RWPE2 (cell line): ENCODE measurements at regions not wholly inside any gene's neighbourhood (a gene's known extent, or its start where the extent isn't known, plus 50 kb on each side); places are given as distances from the start of the nearest gene placed in this dataset.

Experiments used
- ATAC-seq: fragments of 200-7000 bp; cut with Tn5 transposase; 3 replicates; pipeline ENCODE4 v1.9.1; 2021; ENCODE audit warnings: low read depth
- DNase-seq: peaks from one replicate; pipeline ENCODE4 v3.0.0-alpha.2; 2020; ENCODE audit warnings: low spot score
- H3K27ac ChIP-seq: fragments of 450-650 bp; 2 replicates; pipeline ENCODE4 v1.5.1; 2017; ENCODE audit warnings: mild to moderate bottlenecking; ENCODE audit not compliant: poor library complexity, severe bottlenecking
- H3K27me3 ChIP-seq: fragments of 250-450 bp; sonication (Bioruptor Pico); 2 replicates; pipeline ENCODE4 v1.5.1; 2021; ENCODE audit warnings: mild to moderate bottlenecking, moderate library complexity; ENCODE audit not compliant: insufficient read depth, poor library complexity, severe bottlenecking
- H3K36me3 ChIP-seq: fragments of 250-450 bp; sonication (Bioruptor Pico); 2 replicates; pipeline ENCODE4 v1.5.1; 2020; ENCODE audit warnings: low read depth, mild to moderate bottlenecking, moderate library complexity
- H3K4me1 ChIP-seq: fragments of 250-450 bp; sonication (Bioruptor Pico); 2 replicates; pipeline ENCODE4 v1.5.1; 2021; ENCODE audit warnings: mild to moderate bottlenecking, moderate library complexity; ENCODE audit not compliant: insufficient read depth, poor library complexity, severe bottlenecking
- H3K4me3 ChIP-seq: fragments of 250-450 bp; sonication (Bioruptor Pico); 2 replicates; pipeline ENCODE4 v1.5.1; 2021; ENCODE audit warnings: mild to moderate bottlenecking, moderate library complexity; ENCODE audit not compliant: severe bottlenecking
- H3K9me3 ChIP-seq: fragments of 250-450 bp; sonication (Bioruptor Pico); 2 replicates; pipeline ENCODE4 v1.5.1; 2021; ENCODE audit warnings: mild to moderate bottlenecking, moderate library complexity; ENCODE audit not compliant: severe bottlenecking
- CTCF ChIP-seq: fragments of 450-650 bp; IDR thresholded peaks from one replicate; pipeline ENCODE4 v1.5.1; 2017; ENCODE audit warnings: mild to moderate bottlenecking, moderate library complexity; ENCODE audit not compliant: poor library complexity, severe bottlenecking

GRCh38 chr7:113424185-113424817, 305.9 kb upstream of the SMIM30 start:
- H3K4me3 ChIP-seq, result no peak overlapping the region
- H3K27ac ChIP-seq, result no peak overlapping the region
- no peak for ATAC-seq
- no peaks in the 10 kb centered on the region for H3K9me3 ChIP-seq
- no peak for TF ChIP-seq CTCF
- no peak for DNase-seq
- no peaks in the 10 kb centered on the region for H3K4me1 ChIP-seq
- H3K27me3 ChIP-seq, result no peaks in the 10 kb centered on the region
- no peaks in the 10 kb centered on the region for H3K36me3 ChIP-seq

GRCh38 chr7:113421696-113422330, 303.5 kb upstream of the SMIM30 start:
- H3K4me3 ChIP-seq, result no peak overlapping the region
- ATAC-seq, result peak; percentile 96
- peak; percentile 86 for TF ChIP-seq CTCF
- H3K27me3 ChIP-seq, result peaks cover 2% of the 10 kb centered on the region
- H3K27ac ChIP-seq, result no peak overlapping the region
- H3K36me3 ChIP-seq, result no peaks in the 10 kb centered on the region
- no peaks in the 10 kb centered on the region for H3K9me3 ChIP-seq
- DNase-seq, result peak; percentile 70
- H3K4me1 ChIP-seq, result no peaks in the 10 kb centered on the region

- Histone ChIP-seq H3K27me3 (peaks cover 4% of the 10 kb centered on the region), H3K4me1 (no peaks in the 10 kb centered on the region), H3K4me3 (no peak overlapping the region), H3K27ac (no peak overlapping the region), H3K36me3 (no peaks in the 10 kb centered on the region), H3K9me3 (no peaks in the 10 kb centered on the region)
- no peak for DNase-seq
- ATAC-seq, result no peak
- TF ChIP-seq CTCF, result no peak
Measured at GRCh38 chr7:113414401-113415035, 296.2 kb upstream of the SMIM30 start.

- DNase-seq (no peak), ATAC-seq (no peak)
- no peak for TF ChIP-seq CTCF
- H3K9me3 ChIP-seq, result no peaks in the 10 kb centered on the region
- H3K36me3 ChIP-seq, result no peaks in the 10 kb centered on the region
- peaks cover 4% of the 10 kb centered on the region for H3K27me3 ChIP-seq
- H3K4me1 ChIP-seq, result no peaks in the 10 kb centered on the region
- H3K4me3 ChIP-seq, result no peak overlapping the region
- H3K27ac ChIP-seq, result no peak overlapping the region
Measured at GRCh38 chr7:113412410-113412809, 294.1 kb upstream of the SMIM30 start.

GRCh38 chr7:113410796-113411195, 292.4 kb upstream of the SMIM30 start:
- no peak overlapping the region for H3K27ac ChIP-seq
- H3K27me3 ChIP-seq, result peaks cover 4% of the 10 kb centered on the region
- H3K4me3 ChIP-seq, result no peak overlapping the region
- no peaks in the 10 kb centered on the region for H3K9me3 ChIP-seq
- DNase-seq (no peak), ATAC-seq (no peak)
- H3K4me1 ChIP-seq, result no peaks in the 10 kb centered on the region
- no peaks in the 10 kb centered on the region for H3K36me3 ChIP-seq
- TF ChIP-seq CTCF, result no peak
